Fibroblast of pulmonary artery (primary cell): ENCODE measurements at regions not wholly inside any gene's neighbourhood (a gene's known extent, or its start where the extent isn't known, plus 50 kb on each side); places are given as distances from the start of the nearest gene placed in this dataset.

ENCODE experiments used
- DNase-seq: peaks from one replicate; pipeline ENCODE4 v3.0.0-alpha.2; 2010; ENCODE audit warnings: low read depth
- H3K4me3 ChIP-seq: replicated peaks from 2 replicates; pipeline ENCODE4 v1.5.1; 2011; ENCODE audit warnings: low read depth, mild to moderate bottlenecking, control low read depth, low read length, moderate library complexity
- CTCF ChIP-seq: IDR thresholded peaks from 2 replicates; pipeline ENCODE4 v1.5.1; 2011; ENCODE audit warnings: mild to moderate bottlenecking, control low read depth, low read length, inconsistent platforms; ENCODE audit errors: missing control alignments

GRCh38 chr5:6279607-6280006 is 98.7 kb downstream of the MED10 start:
- TF ChIP-seq CTCF = no peak
- no peak overlapping the region for H3K4me3 ChIP-seq

GRCh38 chr5:6274846-6275543 is 103.4 kb downstream of the MED10 start:
- no peak overlapping the region for H3K4me3 ChIP-seq
- DNase-seq = no peak
- no peak for TF ChIP-seq CTCF

More at GRCh38 chr5:6279607-6280006, 98.7 kb downstream of the MED10 start:
- no peak for DNase-seq

- DNase-seq = no peak
- no peak for TF ChIP-seq CTCF
- H3K4me3 ChIP-seq = no peak overlapping the region
These were observed 104.6 kb downstream of the MED10 start for GRCh38 chr5:6273749-6274148.

- TF ChIP-seq CTCF = no peak
- H3K4me3 ChIP-seq = no peak overlapping the region
- DNase-seq = no peak
These were observed 105.1 kb downstream of the MED10 start for GRCh38 chr5:6273090-6273735.

- H3K4me3 ChIP-seq = no peak overlapping the region
These were observed 108.4 kb downstream of the MED10 start for GRCh38 chr5:6269925-6270324.

GRCh38 chr5:6266671-6267197 is 111.6 kb downstream of the MED10 start:
- no peak for DNase-seq
- TF ChIP-seq CTCF = no peak
- H3K4me3 ChIP-seq = no peak overlapping the region

More at GRCh38 chr5:6269925-6270324, 108.4 kb downstream of the MED10 start:
- TF ChIP-seq CTCF = no peak
- DNase-seq = no peak

GRCh38 chr5:6264394-6264793 is 114.0 kb downstream of the MED10 start:
- no peak for TF ChIP-seq CTCF
- H3K4me3 ChIP-seq = no peak overlapping the region
- no peak for DNase-seq
